GM23338 (cell line): ENCODE measurements at regions not wholly inside any gene's neighbourhood (a gene's known extent, or its start where the extent isn't known, plus 50 kb on each side); places are given as distances from the start of the nearest gene placed in this dataset.

Source experiments
- CREB1 ChIP-seq: fragments of 250-450 bp; sonication (Bioruptor Pico); IDR thresholded peaks from 2 replicates; pipeline ENCODE4 v1.5.0; 2020; ENCODE audit warnings: low read depth, mild to moderate bottlenecking, moderate library complexity
- CTCF ChIP-seq, 2 experiments: fragments of 200-600 bp in 1 of 2; sonication (generic) in 1 of 2; conservative IDR thresholded peaks; 2 replicates each; pipeline versions ENCODE4 v1.5.1 to v1.6.1; 2016 to 2017; ENCODE audit warnings: antibody characterized with exemption in 2 of 2, low read depth in 2 of 2, mild to moderate bottlenecking in 2 of 2, moderate library complexity in 1 of 2
- EZH2 ChIP-seq: fragments of 200-600 bp; sonication (generic); IDR thresholded peaks from one replicate; pipeline ENCODE4 v1.8.0; 2017; ENCODE audit warnings: antibody characterized with exemption, mild to moderate bottlenecking, low read depth; ENCODE audit not compliant: unreplicated experiment
- EZH2phosphoT487 ChIP-seq: fragments of 200-600 bp; sonication (generic); IDR thresholded peaks from one replicate; pipeline ENCODE4 v1.8.1; 2018; ENCODE audit warnings: antibody characterized with exemption; ENCODE audit not compliant: unreplicated experiment
- JUNB ChIP-seq: IDR thresholded peaks from one replicate; pipeline ENCODE4 v1.6.1; 2016; ENCODE audit warnings: antibody characterized with exemption; ENCODE audit not compliant: unreplicated experiment
- NANOG ChIP-seq: IDR thresholded peaks from 2 replicates; pipeline ENCODE4 v1.6.1; 2016; ENCODE audit warnings: antibody characterized with exemption, borderline replicate concordance
- POLR2AphosphoS5 ChIP-seq: IDR thresholded peaks from 2 replicates; pipeline ENCODE4 v1.6.1; 2016; ENCODE audit warnings: antibody characterized with exemption, low read depth
- REST ChIP-seq: IDR thresholded peaks from one replicate; pipeline ENCODE4 v1.6.1; 2018; ENCODE audit warnings: antibody characterized with exemption; ENCODE audit not compliant: unreplicated experiment
- STAT1 ChIP-seq: IDR thresholded peaks from one replicate; pipeline ENCODE4 v1.6.1; 2016; ENCODE audit warnings: antibody characterized with exemption; ENCODE audit not compliant: unreplicated experiment
- ZNF462 ChIP-seq: fragments of 250-450 bp; sonication (Bioruptor Pico); IDR thresholded peaks from 2 replicates; pipeline ENCODE4 v1.5.0; 2020; ENCODE audit warnings: mild to moderate bottlenecking, moderate library complexity

- TF ChIP-seq CTCF (conservative IDR thresholded peaks at IDR 0.05; ENCODE audit: low read depth in 2 of 2) (no peak), ZNF462 (CRISPR knock-in tag) (no peak), EZH2phosphoT487 (no peak), POLR2AphosphoS5 (no peak), EZH2 (no peak), REST (no peak), STAT1 (no peak), JUNB (no peak), NANOG (no peak), CREB1 (CRISPR knock-in tag) (no peak)
Measured at GRCh38 chr11:134628426-134628825, 216.4 kb upstream of the B3GAT1 start.
